ENCODE measurements at regions not wholly inside any gene's neighbourhood (a gene's known extent, or its start where the extent isn't known, plus 50 kb on each side); places are given as distances from the start of the nearest gene placed in this dataset.

GRCh38 chr9:118473521-118473920, 769.3 kb downstream of the TLR4 start:
- no peak for DNase-seq
- H3K4me3 ChIP-seq = no peak overlapping the region
- no peaks in the 10 kb centered on the region for H3K36me3 ChIP-seq (replicated peaks in 1 of 2)
- no peaks in the 10 kb centered on the region for H3K27me3 ChIP-seq
- TF ChIP-seq CTCF (IDR thresholded peaks at IDR 0.05) = no peak
- TF ChIP-seq POLR2A (IDR thresholded peaks at IDR 0.05) = no peak
- intact Hi-C loops (cut with DNase I) = no loop called here
- no peak overlapping the region for H3K27ac ChIP-seq
- 47 to 65% (median 62%) methylated on average over 1 of the region's 1 CpG for WGBS, 4 donors
- H3K9me3 ChIP-seq (replicated peaks in 1 of 3) = no peaks in the 10 kb centered on the region
- no peaks in the 10 kb centered on the region for H3K4me1 ChIP-seq (replicated peaks in 1 of 2)

DNA sequence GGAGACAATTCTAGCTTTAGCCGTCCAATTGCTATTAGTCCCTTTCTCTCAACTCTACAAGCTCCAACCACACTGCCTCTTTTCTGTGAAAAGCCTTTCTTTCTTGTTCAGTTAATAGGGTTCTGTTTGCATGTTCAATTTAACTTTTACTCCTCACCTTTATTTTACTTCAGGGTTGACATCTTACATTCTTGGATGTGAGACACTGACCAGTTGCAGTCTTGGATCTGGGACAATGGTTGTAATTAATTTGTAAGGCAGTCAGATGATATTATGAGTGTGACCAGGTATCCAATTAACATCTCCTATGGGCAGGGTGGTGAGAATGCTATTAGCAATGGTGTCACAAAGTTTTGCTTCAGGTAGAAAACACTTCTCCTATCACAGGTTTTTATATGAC, 774.5 kb downstream of the TLR4 start:
- Histone ChIP-seq H3K9me3 (replicated peaks in 1 of 3) (no peaks in the 10 kb centered on the region), H3K4me3 (no peak overlapping the region), H3K27me3 (no peaks in the 10 kb centered on the region), H3K27ac (no peak overlapping the region), H3K4me1 (replicated peaks in 1 of 2) (no peaks in the 10 kb centered on the region), H3K36me3 (replicated peaks in 1 of 2) (no peaks in the 10 kb centered on the region)
- TF ChIP-seq POLR2A (IDR thresholded peaks at IDR 0.05) (no peak), CTCF (IDR thresholded peaks at IDR 0.05) (no peak)
- intact Hi-C loops (cut with DNase I) = no loop called here
- DNase-seq = no peak
- WGBS, 4 donors = 37 to 86% (median 79%) methylated on average over 1 of the region's 1 CpG

DNA sequence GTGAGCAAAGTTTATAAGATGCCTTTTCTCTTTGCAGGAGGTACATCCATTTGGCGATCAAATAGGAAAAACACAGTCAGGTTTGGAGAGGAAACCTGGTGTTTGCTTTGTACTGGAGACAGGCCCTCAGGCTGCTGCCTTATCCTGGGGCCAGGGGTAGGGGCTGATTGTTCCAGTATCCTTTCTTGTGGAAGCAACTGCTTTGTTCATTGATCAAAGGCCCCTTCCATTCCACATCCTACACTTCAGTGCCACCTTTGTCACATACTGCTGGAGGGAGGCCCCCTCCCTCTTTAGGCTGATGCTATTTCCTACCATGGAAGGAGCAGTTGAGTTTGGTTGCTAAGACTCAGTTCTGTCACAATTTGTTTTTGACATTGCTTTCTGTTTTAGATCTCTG, 778.1 kb downstream of the TLR4 start:
- Histone ChIP-seq H3K27me3 (no peaks in the 10 kb centered on the region), H3K9me3 (replicated peaks in 1 of 3) (no peaks in the 10 kb centered on the region), H3K4me1 (replicated peaks in 1 of 2) (no peaks in the 10 kb centered on the region), H3K27ac (no peak overlapping the region), H3K36me3 (replicated peaks in 1 of 2) (no peaks in the 10 kb centered on the region), H3K4me3 (no peak overlapping the region)
- DNase-seq = no peak
- intact Hi-C loops (cut with DNase I) = no loop called here
- no peak for TF ChIP-seq CTCF (IDR thresholded peaks at IDR 0.05)
- TF ChIP-seq POLR2A (IDR thresholded peaks at IDR 0.05) = no peak
- 79 to 92% (median 91%) methylated on average over 1 of the region's 1 CpG for WGBS, 4 donors

GRCh38 chr9:118483677-118484076, 779.5 kb downstream of the TLR4 start:
- Histone ChIP-seq H3K9me3 (replicated peaks in 1 of 3) (no peaks in the 10 kb centered on the region), H3K4me1 (replicated peaks in 1 of 2) (no peaks in the 10 kb centered on the region), H3K27me3 (no peaks in the 10 kb centered on the region), H3K27ac (no peak overlapping the region), H3K36me3 (replicated peaks in 1 of 2) (no peaks in the 10 kb centered on the region), H3K4me3 (no peak overlapping the region)
- 39 to 75% (median 67%) methylated on average over 2 of the region's 2 CpGs for WGBS, 4 donors
- intact Hi-C loops (cut with DNase I) = no loop called here
- no peak for TF ChIP-seq POLR2A (IDR thresholded peaks at IDR 0.05)
- no peak for TF ChIP-seq CTCF (IDR thresholded peaks at IDR 0.05)
- no peak for DNase-seq

Data from adrenal gland (tissue), 9 donors.